ENCODE measurements at regions not wholly inside any gene's neighbourhood (a gene's known extent, or its start where the extent isn't known, plus 50 kb on each side); places are given as distances from the start of the nearest gene placed in this dataset.
"Not testable (repeated sequence)": the region's sequence is repeated elsewhere in the genome, so short reads cannot be mapped to it uniquely, and the experiment has no call there.

GRCh38 chr2:239831001-239831731 is 194.0 kb downstream of the NDUFA10 start:
- no peak for DNase-seq

GRCh38 chr2:239830121-239831000 is 194.8 kb downstream of the NDUFA10 start:
- DNase-seq: no peak

GRCh38 chr2:239829326-239829725 is 195.8 kb downstream of the NDUFA10 start:
- no peak for DNase-seq

- DNase-seq: not testable (repeated sequence)
These were observed 196.2 kb downstream of the NDUFA10 start for GRCh38 chr2:239828973-239829275.

- no peak for DNase-seq
These were observed 196.8 kb downstream of the NDUFA10 start for GRCh38 chr2:239828192-239828972.

GRCh38 chr2:239827523-239827890 is 197.6 kb downstream of the NDUFA10 start:
- DNase-seq: no peak

GRCh38 chr2:239826786-239827522 is 198.2 kb downstream of the NDUFA10 start:
- no peak for DNase-seq

GRCh38 chr2:239826376-239826775 is 198.8 kb downstream of the NDUFA10 start:
- no peak for DNase-seq

- no peak for DNase-seq
These were observed 199.5 kb downstream of the NDUFA10 start for GRCh38 chr2:239825705-239825979.

GRCh38 chr2:239824866-239825704 is 200.1 kb downstream of the NDUFA10 start:
- DNase-seq: no peak

- no peak for DNase-seq
These were observed 201.0 kb downstream of the NDUFA10 start for GRCh38 chr2:239824046-239824694.

- DNase-seq: no peak
These were observed 202.9 kb downstream of the NDUFA10 start for GRCh38 chr2:239822146-239822831.

- no peak for DNase-seq
These were observed 203.5 kb downstream of the NDUFA10 start for GRCh38 chr2:239821694-239822075.

GRCh38 chr2:239820836-239821693 is 204.1 kb downstream of the NDUFA10 start:
- DNase-seq: no peak

- no peak for DNase-seq
These were observed 205.1 kb downstream of the NDUFA10 start for GRCh38 chr2:239819974-239820555.

GRCh38 chr2:239819091-239819973 is 205.8 kb downstream of the NDUFA10 start:
- no peak for DNase-seq

- DNase-seq: no peak
These were observed 206.6 kb downstream of the NDUFA10 start for GRCh38 chr2:239818531-239819011.

GRCh38 chr2:239818086-239818485 is 207.1 kb downstream of the NDUFA10 start:
- no peak for DNase-seq

Data from fibroblast of upper back skin (primary cell).